ENCODE measurements at regions not wholly inside any gene's neighbourhood (a gene's known extent, or its start where the extent isn't known, plus 50 kb on each side); places are given as distances from the start of the nearest gene placed in this dataset.

DNA sequence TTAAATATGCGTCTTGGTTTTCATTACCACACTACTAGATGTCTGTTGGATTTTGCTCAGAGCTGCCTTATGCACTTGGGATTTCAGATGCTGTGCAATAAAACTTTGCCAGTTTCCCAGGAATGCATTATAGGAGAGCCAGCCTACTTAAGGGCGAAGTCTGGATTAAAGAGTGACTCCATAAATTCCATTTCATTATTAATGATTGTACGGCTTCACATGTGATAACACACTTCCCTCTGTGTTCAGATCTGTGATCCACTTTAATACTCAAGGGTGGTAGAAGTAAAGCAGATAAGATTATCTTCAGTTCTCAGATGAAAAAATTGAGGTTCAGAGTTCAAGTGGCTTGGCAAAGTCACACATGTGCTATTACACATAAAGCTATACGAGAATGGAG, 110.2 kb downstream of the C11orf91 start:
- no peaks in the 10 kb centered on the region for H3K4me1 Mint-ChIP-seq (ENCODE audit: low read depth)
- no peak overlapping the region for H3K4me3 Mint-ChIP-seq
- peaks cover 8% of the 10 kb centered on the region for H3K27me3 Mint-ChIP-seq
- no peaks in the 10 kb centered on the region for H3K36me3 Mint-ChIP-seq (ENCODE audit: low read depth)
- H3K9me3 Mint-ChIP-seq, result peaks cover 4% of the 10 kb centered on the region
- H3K27ac Mint-ChIP-seq, result no peak overlapping the region

- Mint-ChIP-seq H3K27me3 (peaks cover 14% of the 10 kb centered on the region), H3K9me3 (no peaks in the 10 kb centered on the region), H3K36me3 (ENCODE audit: low read depth) (no peaks in the 10 kb centered on the region), H3K4me1 (ENCODE audit: low read depth) (no peaks in the 10 kb centered on the region), H3K4me3 (no peak overlapping the region), H3K27ac (no peak overlapping the region)
Observed at GRCh38 chr11:33588056-33588455, 112.6 kb downstream of the C11orf91 start.

GRCh38 chr11:33585586-33586209, 114.9 kb downstream of the C11orf91 start:
- no peak overlapping the region for H3K27ac Mint-ChIP-seq
- peaks cover 31% of the 10 kb centered on the region for H3K27me3 Mint-ChIP-seq
- no peaks in the 10 kb centered on the region for H3K36me3 Mint-ChIP-seq (ENCODE audit: low read depth)
- H3K4me3 Mint-ChIP-seq, result no peak overlapping the region
- no peaks in the 10 kb centered on the region for H3K4me1 Mint-ChIP-seq (ENCODE audit: low read depth)
- no peaks in the 10 kb centered on the region for H3K9me3 Mint-ChIP-seq

DNA sequence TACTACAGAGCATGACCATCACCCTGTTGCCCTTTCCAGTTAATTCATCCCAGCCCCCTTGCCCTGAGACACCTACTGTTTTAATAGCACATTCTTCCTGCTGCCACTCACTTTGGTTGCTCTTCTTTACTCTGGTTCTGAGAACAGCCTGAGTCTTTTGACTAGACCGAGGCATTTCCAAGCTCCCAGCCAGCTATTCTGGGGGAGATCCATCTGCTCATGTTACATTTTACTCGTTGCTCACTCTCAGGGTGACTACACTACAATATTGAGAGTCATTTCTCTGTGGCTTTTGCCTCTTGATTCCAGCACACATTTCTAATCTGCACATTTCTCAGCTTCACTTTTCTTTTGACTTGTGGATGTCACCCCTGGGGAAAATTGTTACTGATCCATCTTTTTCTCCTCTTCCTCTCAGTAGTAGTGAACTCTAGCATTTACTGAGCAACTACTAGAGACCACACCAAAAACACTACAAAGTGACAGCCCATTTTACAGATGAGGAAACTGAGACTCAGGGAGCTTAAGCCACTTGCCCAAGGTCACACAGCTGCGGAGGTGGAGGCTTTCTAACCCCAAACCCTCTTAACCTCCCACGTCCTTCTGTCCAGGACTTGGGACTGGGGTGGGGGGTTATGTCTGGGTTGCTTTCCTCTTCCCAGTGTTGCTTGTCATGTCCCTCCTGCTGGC, 117.8 kb downstream of the C11orf91 start:
- H3K27me3 Mint-ChIP-seq, result peaks cover 30% of the 10 kb centered on the region
- H3K9me3 Mint-ChIP-seq, result no peaks in the 10 kb centered on the region
- no peak overlapping the region for H3K4me3 Mint-ChIP-seq
- no peaks in the 10 kb centered on the region for H3K36me3 Mint-ChIP-seq (ENCODE audit: low read depth)
- H3K4me1 Mint-ChIP-seq (ENCODE audit: low read depth), result no peaks in the 10 kb centered on the region
- no peak overlapping the region for H3K27ac Mint-ChIP-seq

DNA sequence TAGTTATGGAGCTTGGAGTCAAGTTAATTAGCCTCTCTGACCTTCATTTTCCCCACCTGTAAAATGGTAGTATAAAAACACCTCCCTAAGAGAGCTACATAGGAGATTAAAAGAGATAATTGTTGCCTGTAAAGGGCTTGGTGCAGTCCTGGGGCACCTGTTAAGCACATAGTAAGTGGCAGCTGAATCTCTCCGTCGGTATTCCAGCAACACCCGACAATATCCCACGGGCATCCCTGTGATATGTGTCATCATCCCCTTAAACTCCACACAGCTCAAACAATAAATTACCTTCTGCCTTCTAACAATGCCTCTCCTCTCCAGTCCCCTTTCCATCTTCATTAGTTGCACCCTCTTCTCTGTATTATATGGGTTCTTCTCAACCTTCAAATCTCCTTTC, 121.5 kb downstream of the C11orf91 start:
- H3K4me3 Mint-ChIP-seq, result no peak overlapping the region
- no peaks in the 10 kb centered on the region for H3K9me3 Mint-ChIP-seq
- H3K4me1 Mint-ChIP-seq (ENCODE audit: low read depth), result no peaks in the 10 kb centered on the region
- no peaks in the 10 kb centered on the region for H3K36me3 Mint-ChIP-seq (ENCODE audit: low read depth)
- peaks cover 19% of the 10 kb centered on the region for H3K27me3 Mint-ChIP-seq
- no peak overlapping the region for H3K27ac Mint-ChIP-seq

DNA sequence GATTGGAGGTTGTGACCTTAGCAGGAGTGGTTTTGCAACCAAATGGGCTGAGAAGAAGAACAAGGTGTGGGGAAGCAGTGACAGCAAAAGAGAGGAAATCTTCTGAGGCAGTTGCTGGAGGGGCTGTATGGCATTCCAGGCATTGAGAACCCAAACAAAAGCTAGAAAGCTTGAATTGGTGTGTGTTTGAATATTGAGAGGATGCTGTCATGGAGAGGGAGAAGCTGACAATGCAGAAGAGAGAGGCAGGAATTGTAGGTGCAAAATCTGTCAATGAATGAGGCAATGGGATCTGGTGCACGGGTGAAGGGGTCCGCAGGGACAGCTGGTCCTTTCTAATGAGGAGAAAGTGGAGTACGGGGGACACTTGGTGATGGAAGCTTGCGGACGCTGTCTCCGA, 123.4 kb downstream of the C11orf91 start:
- Mint-ChIP-seq H3K27me3 (peaks cover 14% of the 10 kb centered on the region), H3K4me1 (ENCODE audit: low read depth) (no peaks in the 10 kb centered on the region), H3K27ac (no peak overlapping the region), H3K36me3 (ENCODE audit: low read depth) (no peaks in the 10 kb centered on the region), H3K4me3 (no peak overlapping the region), H3K9me3 (no peaks in the 10 kb centered on the region)

DNA sequence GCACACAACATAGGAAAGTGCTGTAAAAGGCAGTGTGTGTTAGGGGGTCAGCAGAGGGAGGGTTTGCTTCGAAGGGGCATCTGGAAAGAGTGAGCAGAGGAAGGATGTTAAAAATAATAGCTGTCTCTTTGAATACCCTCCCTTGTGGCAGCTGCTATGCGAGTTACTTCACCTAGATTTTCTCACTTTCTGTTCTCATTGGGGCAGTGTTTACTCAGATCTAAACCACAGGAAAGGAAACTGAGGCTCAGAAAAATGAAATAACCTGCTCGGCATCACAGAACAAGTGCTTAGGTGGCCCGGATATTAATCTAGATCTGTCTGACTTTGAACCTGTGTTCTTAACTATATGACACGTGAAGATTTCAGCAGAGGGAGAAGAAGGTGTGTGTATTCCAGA, 125.3 kb downstream of the C11orf91 start:
- H3K4me3 Mint-ChIP-seq, result no peak overlapping the region
- H3K27ac Mint-ChIP-seq, result no peak overlapping the region
- H3K4me1 Mint-ChIP-seq (ENCODE audit: low read depth), result no peaks in the 10 kb centered on the region
- no peaks in the 10 kb centered on the region for H3K9me3 Mint-ChIP-seq
- no peaks in the 10 kb centered on the region for H3K36me3 Mint-ChIP-seq (ENCODE audit: low read depth)
- no peaks in the 10 kb centered on the region for H3K27me3 Mint-ChIP-seq

DNA sequence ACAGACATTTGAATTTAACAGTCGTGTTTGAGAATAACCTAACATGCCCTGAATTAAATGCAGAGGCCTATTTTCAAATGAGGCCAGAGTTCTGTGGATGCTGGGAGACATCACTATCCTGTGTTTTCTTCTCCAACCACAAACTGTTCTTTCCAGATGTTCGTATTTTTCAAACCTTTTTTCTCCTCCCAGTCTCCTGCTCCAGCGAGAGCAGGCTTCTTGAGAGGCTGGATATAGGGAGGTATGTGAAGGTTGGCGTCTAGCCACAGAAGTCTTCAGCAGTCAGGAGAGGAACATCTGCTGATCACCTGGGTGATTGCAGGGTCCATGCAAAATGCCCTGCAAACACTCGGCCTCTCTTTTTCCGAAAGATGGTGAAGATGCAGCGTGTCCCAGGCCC, 126.3 kb downstream of the C11orf91 start:
- no peak overlapping the region for H3K27ac Mint-ChIP-seq
- H3K4me3 Mint-ChIP-seq, result no peak overlapping the region
- H3K36me3 Mint-ChIP-seq (ENCODE audit: low read depth), result no peaks in the 10 kb centered on the region
- peaks cover 3% of the 10 kb centered on the region for H3K27me3 Mint-ChIP-seq
- H3K9me3 Mint-ChIP-seq, result no peaks in the 10 kb centered on the region
- H3K4me1 Mint-ChIP-seq (ENCODE audit: low read depth), result no peaks in the 10 kb centered on the region

- Mint-ChIP-seq H3K4me1 (ENCODE audit: low read depth) (no peaks in the 10 kb centered on the region), H3K27ac (no peak overlapping the region), H3K9me3 (no peaks in the 10 kb centered on the region), H3K36me3 (ENCODE audit: low read depth) (no peaks in the 10 kb centered on the region), H3K4me3 (no peak overlapping the region), H3K27me3 (peaks cover 8% of the 10 kb centered on the region)
Observed at GRCh38 chr11:33569333-33569732, 131.3 kb downstream of the C11orf91 start.

DNA sequence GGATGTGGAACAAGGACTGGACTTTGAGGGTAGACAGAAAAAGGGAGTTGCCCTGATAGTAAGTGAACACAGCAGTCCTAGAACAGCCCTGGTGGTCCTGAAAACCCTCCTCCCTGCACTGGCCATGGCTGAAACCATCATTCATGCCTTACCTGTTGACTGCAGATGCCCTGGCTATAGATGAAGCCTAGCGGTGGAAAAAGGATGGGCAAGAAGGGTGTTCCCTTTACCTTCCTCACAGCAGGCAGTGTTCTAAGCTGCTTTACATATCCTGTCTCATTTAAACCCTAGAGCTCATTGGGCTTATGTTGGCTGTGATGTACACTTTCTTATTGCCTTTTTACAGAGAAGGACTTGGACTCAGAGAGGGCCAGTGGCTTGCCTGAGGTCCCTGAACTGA, 133.6 kb downstream of the C11orf91 start:
- Mint-ChIP-seq H3K9me3 (no peaks in the 10 kb centered on the region), H3K36me3 (ENCODE audit: low read depth) (no peaks in the 10 kb centered on the region), H3K4me3 (no peak overlapping the region), H3K27ac (no peak overlapping the region), H3K27me3 (peaks cover 8% of the 10 kb centered on the region), H3K4me1 (ENCODE audit: low read depth) (no peaks in the 10 kb centered on the region)

DNA sequence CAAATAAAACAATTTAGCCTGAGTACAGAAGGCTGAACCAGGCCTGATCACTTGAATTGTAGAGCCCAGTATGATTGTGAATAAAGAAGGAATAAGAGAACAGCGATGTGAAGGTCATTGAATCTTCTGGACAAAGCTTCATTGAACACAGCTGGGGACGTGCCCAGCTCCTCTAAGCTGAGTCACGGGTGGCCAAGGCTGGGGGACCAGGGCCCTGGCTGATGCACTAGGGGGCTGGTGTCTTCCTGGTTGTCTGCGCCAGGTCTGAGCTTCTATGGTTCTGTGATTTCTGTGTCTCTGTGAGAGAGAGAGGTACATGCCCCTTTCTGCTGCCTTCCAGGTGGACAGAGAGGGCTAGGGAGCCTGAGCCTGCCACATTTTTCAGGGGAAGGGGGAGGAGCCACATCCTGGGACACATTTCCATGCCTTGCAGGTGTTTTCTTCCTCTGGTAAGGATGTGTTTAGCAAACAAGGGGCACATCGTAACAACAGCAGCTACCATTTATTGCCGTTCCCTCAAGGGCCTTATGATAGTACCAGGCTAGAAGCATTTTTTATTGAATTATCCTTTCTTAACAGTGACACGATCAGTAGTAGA, 135.7 kb downstream of the C11orf91 start:
- Mint-ChIP-seq H3K27me3 (peaks cover 8% of the 10 kb centered on the region), H3K4me1 (ENCODE audit: low read depth) (no peaks in the 10 kb centered on the region), H3K9me3 (no peaks in the 10 kb centered on the region), H3K27ac (no peak overlapping the region), H3K36me3 (ENCODE audit: low read depth) (no peaks in the 10 kb centered on the region), H3K4me3 (no peak overlapping the region)

DNA sequence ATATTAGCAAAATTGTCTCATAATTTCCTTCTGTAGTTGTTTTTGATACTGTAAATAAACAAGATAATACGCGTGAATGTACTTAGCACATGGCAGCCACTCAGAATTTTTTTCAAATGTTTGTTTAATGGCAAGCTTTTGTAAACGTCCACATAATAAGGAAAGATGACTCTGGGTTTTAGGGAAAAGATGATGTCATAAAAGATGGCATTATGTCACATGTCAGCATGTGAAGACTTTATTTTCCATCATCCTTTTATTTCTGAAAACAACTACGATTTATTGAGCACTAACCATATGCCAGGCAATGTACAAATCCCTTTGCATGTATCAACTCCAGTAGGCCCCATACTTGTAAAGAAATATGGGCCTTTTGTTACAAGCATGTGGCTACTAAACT, 139.9 kb downstream of the C11orf91 start:
- H3K4me1 Mint-ChIP-seq (ENCODE audit: low read depth), result no peaks in the 10 kb centered on the region
- no peak overlapping the region for H3K27ac Mint-ChIP-seq
- H3K27me3 Mint-ChIP-seq, result peaks cover 7% of the 10 kb centered on the region
- no peaks in the 10 kb centered on the region for H3K9me3 Mint-ChIP-seq
- no peak overlapping the region for H3K4me3 Mint-ChIP-seq
- no peaks in the 10 kb centered on the region for H3K36me3 Mint-ChIP-seq (ENCODE audit: low read depth)

- H3K27ac Mint-ChIP-seq, result no peak overlapping the region
- no peaks in the 10 kb centered on the region for H3K4me1 Mint-ChIP-seq (ENCODE audit: low read depth)
- peaks cover 5% of the 10 kb centered on the region for H3K27me3 Mint-ChIP-seq
- H3K36me3 Mint-ChIP-seq (ENCODE audit: low read depth), result no peaks in the 10 kb centered on the region
- H3K9me3 Mint-ChIP-seq, result no peaks in the 10 kb centered on the region
- no peak overlapping the region for H3K4me3 Mint-ChIP-seq
Observed at GRCh38 chr11:33559567-33559966, 141.1 kb downstream of the C11orf91 start.

GRCh38 chr11:33558097-33558496, 142.5 kb downstream of the C11orf91 start:
- Mint-ChIP-seq H3K27me3 (peaks cover 4% of the 10 kb centered on the region), H3K36me3 (ENCODE audit: low read depth) (no peaks in the 10 kb centered on the region), H3K9me3 (no peaks in the 10 kb centered on the region), H3K4me1 (ENCODE audit: low read depth) (no peaks in the 10 kb centered on the region), H3K27ac (no peak overlapping the region), H3K4me3 (no peak overlapping the region)

- Mint-ChIP-seq H3K27me3 (peaks cover 4% of the 10 kb centered on the region), H3K27ac (no peak overlapping the region), H3K36me3 (ENCODE audit: low read depth) (no peaks in the 10 kb centered on the region), H3K9me3 (no peaks in the 10 kb centered on the region), H3K4me3 (no peak overlapping the region), H3K4me1 (ENCODE audit: low read depth) (no peaks in the 10 kb centered on the region)
Observed at GRCh38 chr11:33557201-33557600, 143.4 kb downstream of the C11orf91 start.

GRCh38 chr11:33554219-33554618, 146.4 kb downstream of the C11orf91 start:
- H3K9me3 Mint-ChIP-seq, result no peaks in the 10 kb centered on the region
- H3K27me3 Mint-ChIP-seq, result peaks cover 15% of the 10 kb centered on the region
- no peak overlapping the region for H3K27ac Mint-ChIP-seq
- no peaks in the 10 kb centered on the region for H3K36me3 Mint-ChIP-seq (ENCODE audit: low read depth)
- H3K4me3 Mint-ChIP-seq, result no peak overlapping the region
- no peaks in the 10 kb centered on the region for H3K4me1 Mint-ChIP-seq (ENCODE audit: low read depth)
